Neural progenitor cell (in vitro differentiated cells): ENCODE measurements at regions not wholly inside any gene's neighbourhood (a gene's known extent, or its start where the extent isn't known, plus 50 kb on each side); places are given as distances from the start of the nearest gene placed in this dataset.

Experiments used
- EZH2 ChIP-seq: fragments of 200-600 bp; sonication (generic); IDR thresholded peaks from 2 replicates; pipeline ENCODE4 v1.6.1; 2017; ENCODE audit warnings: antibody characterized with exemption, mild to moderate bottlenecking, moderate library complexity
- TF ChIP-seq, protein P1 (sequence below): fragments of 200-600 bp; sonication (generic); IDR thresholded peaks from 2 replicates; pipeline ENCODE4 v1.5.1; 2017; ENCODE audit warnings: antibody characterized with exemption, mild to moderate bottlenecking

DNA sequence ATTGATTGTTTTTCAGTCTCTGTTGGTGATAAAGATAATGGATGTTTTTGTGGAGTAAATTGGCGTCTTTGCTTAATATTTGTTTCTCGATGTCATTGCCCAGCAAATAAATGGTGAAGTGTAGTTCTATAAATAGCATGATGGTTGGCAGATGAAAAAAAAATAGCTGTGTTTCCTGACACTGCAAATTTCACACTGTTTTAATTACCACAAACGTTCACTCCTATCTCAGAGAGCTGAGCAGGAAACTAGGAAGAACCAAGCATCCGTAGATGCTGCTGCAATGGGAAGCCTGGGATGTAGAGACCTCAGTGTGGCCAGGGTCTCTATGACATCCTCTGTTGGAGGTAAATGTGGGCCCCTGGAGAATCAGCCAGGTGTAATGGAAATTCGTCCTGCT lies 183.2 kb downstream of the CYRIA start:
- TF ChIP-seq, protein P1, sequence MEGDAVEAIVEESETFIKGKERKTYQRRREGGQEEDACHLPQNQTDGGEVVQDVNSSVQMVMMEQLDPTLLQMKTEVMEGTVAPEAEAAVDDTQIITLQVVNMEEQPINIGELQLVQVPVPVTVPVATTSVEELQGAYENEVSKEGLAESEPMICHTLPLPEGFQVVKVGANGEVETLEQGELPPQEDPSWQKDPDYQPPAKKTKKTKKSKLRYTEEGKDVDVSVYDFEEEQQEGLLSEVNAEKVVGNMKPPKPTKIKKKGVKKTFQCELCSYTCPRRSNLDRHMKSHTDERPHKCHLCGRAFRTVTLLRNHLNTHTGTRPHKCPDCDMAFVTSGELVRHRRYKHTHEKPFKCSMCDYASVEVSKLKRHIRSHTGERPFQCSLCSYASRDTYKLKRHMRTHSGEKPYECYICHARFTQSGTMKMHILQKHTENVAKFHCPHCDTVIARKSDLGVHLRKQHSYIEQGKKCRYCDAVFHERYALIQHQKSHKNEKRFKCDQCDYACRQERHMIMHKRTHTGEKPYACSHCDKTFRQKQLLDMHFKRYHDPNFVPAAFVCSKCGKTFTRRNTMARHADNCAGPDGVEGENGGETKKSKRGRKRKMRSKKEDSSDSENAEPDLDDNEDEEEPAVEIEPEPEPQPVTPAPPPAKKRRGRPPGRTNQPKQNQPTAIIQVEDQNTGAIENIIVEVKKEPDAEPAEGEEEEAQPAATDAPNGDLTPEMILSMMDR = no peak
- no peak for TF ChIP-seq EZH2
